Mesothelial cell of epicardium (in vitro differentiated cells): ENCODE measurements at regions not wholly inside any gene's neighbourhood (a gene's known extent, or its start where the extent isn't known, plus 50 kb on each side); places are given as distances from the start of the nearest gene placed in this dataset.

Source experiments
- DNase-seq, 2 experiments: peaks; one replicate each; pipeline ENCODE4 v3.0.0; 2021; ENCODE audit warnings: low spot score in 2 of 2; ENCODE audit not compliant: unreplicated experiment in 2 of 2
- H3K27ac Mint-ChIP-seq: 2 replicates; pipeline ENCODE4 v1.8.0; 2021; ENCODE audit warnings: mixed read lengths
- H3K27me3 Mint-ChIP-seq: 2 replicates; pipeline ENCODE4 v1.8.0; 2021; ENCODE audit warnings: low read depth, mixed read lengths
- H3K36me3 Mint-ChIP-seq: 2 replicates; pipeline ENCODE4 v1.8.0; 2021; ENCODE audit warnings: mixed read lengths
- H3K4me1 Mint-ChIP-seq: 2 replicates; pipeline ENCODE4 v1.8.0; 2021; ENCODE audit warnings: mixed read lengths
- H3K4me3 Mint-ChIP-seq: 2 replicates; pipeline ENCODE4 v1.8.0; 2021; ENCODE audit warnings: mild to moderate bottlenecking, moderate library complexity, mixed read lengths
- H3K9me3 Mint-ChIP-seq: 2 replicates; pipeline ENCODE4 v1.8.0; 2021; ENCODE audit warnings: mixed read lengths
- CTCF ChIP-seq: fragments of 200-600 bp; sonication (generic); IDR thresholded peaks from one replicate; pipeline ENCODE4 v1.5.0; 2021; ENCODE audit warnings: antibody characterized with exemption; ENCODE audit not compliant: unreplicated experiment

GRCh38 chr11:79626135-79627075 is 185.6 kb upstream of the TENM4 start:
- no peak overlapping the region for H3K4me3 Mint-ChIP-seq
- peaks cover 3% of the 10 kb centered on the region for H3K4me1 Mint-ChIP-seq
- H3K27ac Mint-ChIP-seq, result no peak overlapping the region
- no peak for TF ChIP-seq CTCF
- H3K9me3 Mint-ChIP-seq, result no peaks in the 10 kb centered on the region
- no peaks in the 10 kb centered on the region for H3K36me3 Mint-ChIP-seq
- no peak for DNase-seq
- H3K27me3 Mint-ChIP-seq, result peaks cover 10% of the 10 kb centered on the region

GRCh38 chr11:79623375-79623774 is 182.5 kb upstream of the TENM4 start:
- TF ChIP-seq CTCF, result no peak
- Mint-ChIP-seq H3K27ac (no peak overlapping the region), H3K27me3 (peaks cover 27% of the 10 kb centered on the region), H3K36me3 (no peaks in the 10 kb centered on the region), H3K4me1 (peaks cover 3% of the 10 kb centered on the region), H3K4me3 (no peak overlapping the region), H3K9me3 (no peaks in the 10 kb centered on the region)
- DNase-seq, result no peak

- TF ChIP-seq CTCF, result no peak
- Mint-ChIP-seq H3K27ac (no peak overlapping the region), H3K4me3 (no peak overlapping the region), H3K9me3 (no peaks in the 10 kb centered on the region), H3K4me1 (no peaks in the 10 kb centered on the region), H3K36me3 (no peaks in the 10 kb centered on the region), H3K27me3 (peaks cover 56% of the 10 kb centered on the region)
- no peak for DNase-seq
Measured at GRCh38 chr11:79617561-79617960, 176.7 kb upstream of the TENM4 start.

- Mint-ChIP-seq H3K27ac (no peak overlapping the region), H3K36me3 (no peaks in the 10 kb centered on the region), H3K9me3 (no peaks in the 10 kb centered on the region), H3K4me3 (no peak overlapping the region), H3K4me1 (no peaks in the 10 kb centered on the region), H3K27me3 (peaks cover 53% of the 10 kb centered on the region)
- TF ChIP-seq CTCF, result no peak
- no peak for DNase-seq
Measured at GRCh38 chr11:79616392-79616851, 175.6 kb upstream of the TENM4 start.

- no peak for DNase-seq
- no peak overlapping the region for H3K4me3 Mint-ChIP-seq
- TF ChIP-seq CTCF, result no peak
- H3K4me1 Mint-ChIP-seq, result no peaks in the 10 kb centered on the region
- H3K27me3 Mint-ChIP-seq, result peaks cover 44% of the 10 kb centered on the region
- no peaks in the 10 kb centered on the region for H3K36me3 Mint-ChIP-seq
- H3K9me3 Mint-ChIP-seq, result no peaks in the 10 kb centered on the region
- no peak overlapping the region for H3K27ac Mint-ChIP-seq
Measured at GRCh38 chr11:79615425-79615824, 174.6 kb upstream of the TENM4 start.
